K562 (cell line): ENCODE measurements at regions not wholly inside any gene's neighbourhood (a gene's known extent, or its start where the extent isn't known, plus 50 kb on each side); places are given as distances from the start of the nearest gene placed in this dataset.

ENCODE experiments used
- ATAC-seq: fragments of 200-7000 bp; cut with Tn5 transposase; 3 replicates; pipeline ENCODE4 v1.9.1; 2020; ENCODE audit warnings: moderate library complexity
- BruUV-seq: library from RNA; stranded (reverse); fragments of 400-500 nt; replicated peaks from 2 replicates; lab custom pipeline; 2021; lab: Mats Ljungman, UMichigan
- CTCF ChIA-PET: fragments of 300-600 bp; formaldehyde crosslinking; extraction: SDS; loops from one replicate; lab custom pipeline; 2021; ENCODE audit warnings: low intra/inter-chr PET ratio; lab: Yijun Ruan, JAX
- POLR2A ChIA-PET: fragments of 300-600, 350-650 bp; sonication (Branson Sonifier 250); formaldehyde crosslinking; extraction: SDS; loops from one replicate; lab custom pipeline; 2021; ENCODE audit warnings: antibody characterized with exemption, inconsistent platforms; lab: Yijun Ruan, JAX
- DNase-seq, 4 experiments: peaks; one replicate each; pipeline versions ENCODE4 v3.0.0 to v3.0.0-alpha.2; 2011 to 2018; ENCODE audit warnings: low spot score in 3 of 4, mixed read lengths in 3 of 4; ENCODE audit errors: extremely low read depth in 1 of 4
- FAIRE-seq: peaks from 2 replicates; lab custom pipeline; 2011; peaks lifted over from hg19 to GRCh38; lab: Jason Lieb, UNC
- H2AFZ ChIP-seq: 2 replicates; pipeline ENCODE4 v1.6.0; 2011; ENCODE audit warnings: low read depth, low read length, control low read depth, inconsistent platforms
- H3K27ac ChIP-seq: fragments of 200-600 bp; 3 replicates; pipeline ENCODE4 v1.8.0; 2011; ENCODE audit warnings: low read depth, mild to moderate bottlenecking, control low read depth, inconsistent platforms, low read length, moderate library complexity, mixed read lengths; ENCODE audit errors: extremely low read depth
- H3K27me3 ChIP-seq, 2 experiments: fragments of 300-600 bp in 1 of 2; 2 replicates in 1 of 2; 3 replicates in 1 of 2; pipeline versions ENCODE4 v1.6.0 to v1.8.0; 2011; ENCODE audit warnings: inconsistent platforms in 2 of 2, low read length in 2 of 2, mild to moderate bottlenecking in 1 of 2, mixed read lengths in 1 of 2, moderate library complexity in 1 of 2; ENCODE audit not compliant: control insufficient read depth in 2 of 2, insufficient read depth in 2 of 2
- H3K36me3 ChIP-seq: fragments of 300-600 bp; 3 replicates; pipeline ENCODE4 v1.8.0; 2011; ENCODE audit warnings: mild to moderate bottlenecking, low read length, inconsistent platforms; ENCODE audit not compliant: control insufficient read depth, insufficient read depth
- H3K4me1 ChIP-seq, 2 experiments: fragments of 200-600 bp in 1 of 2; replicated peaks in 1 of 2; 2 replicates in 1 of 2; 3 replicates in 1 of 2; pipeline versions ENCODE4 v1.5.1 to v1.8.0; 2011; ENCODE audit warnings: inconsistent platforms in 2 of 2, low read length in 2 of 2, mild to moderate bottlenecking in 1 of 2, mixed read lengths in 1 of 2, moderate library complexity in 1 of 2; ENCODE audit not compliant: control insufficient read depth in 2 of 2, insufficient read depth in 2 of 2
- H3K4me2 ChIP-seq: 2 replicates; pipeline ENCODE4 v1.6.1; 2011; ENCODE audit warnings: low read length, control low read depth, inconsistent platforms, mixed read lengths; ENCODE audit not compliant: insufficient read depth
- H3K4me3 ChIP-seq: fragments of 200-600 bp; sonication (generic), shearing (Covaris generic); 2 replicates; pipeline ENCODE4 v1.5.1; 2016; ENCODE audit warnings: control low read depth, inconsistent platforms
- H3K79me2 ChIP-seq: fragments of 200-600 bp; 3 replicates; pipeline ENCODE4 v1.8.0; 2011; ENCODE audit warnings: low read length, inconsistent platforms; ENCODE audit not compliant: control insufficient read depth, insufficient read depth
- H3K9ac ChIP-seq, 2 experiments: 2 replicates each; pipeline versions ENCODE4 v1.6.0 to v1.6.1; 2011; ENCODE audit warnings: low read depth in 2 of 2, low read length in 2 of 2, control low read depth in 1 of 2, inconsistent platforms in 1 of 2, mild to moderate bottlenecking in 1 of 2, mixed read lengths in 1 of 2; ENCODE audit not compliant: insufficient read depth in 1 of 2
- H3K9me1 ChIP-seq: one replicate; pipeline ENCODE4 v1.6.0; 2011; ENCODE audit warnings: inconsistent platforms, mild to moderate bottlenecking, low read length, moderate library complexity; ENCODE audit not compliant: control insufficient read depth, insufficient read depth
- H3K9me3 ChIP-seq: replicated peaks from 2 replicates; pipeline ENCODE4 v1.5.1; 2011; ENCODE audit warnings: low read depth, low read length, inconsistent platforms; ENCODE audit not compliant: control insufficient read depth, insufficient read depth
- H4K20me1 ChIP-seq: replicated peaks from 2 replicates; pipeline ENCODE4 v1.6.1; 2011; ENCODE audit warnings: low read length, inconsistent platforms, mixed read lengths; ENCODE audit not compliant: control insufficient read depth, insufficient read depth
- CBFA2T2 ChIP-seq: fragments of 450-650 bp; conservative IDR thresholded peaks from 2 replicates; pipeline ENCODE4 v1.6.1; 2017; ENCODE audit warnings: mild to moderate bottlenecking
- CBX3 ChIP-seq, 2 experiments: IDR thresholded peaks; 1 replicate in 1 of 2; 2 replicates in 1 of 2; pipeline ENCODE4 v1.6.1; 2012; ENCODE audit warnings: inconsistent platforms in 2 of 2, low read length in 2 of 2, borderline replicate concordance in 1 of 2, control low read depth in 1 of 2
- CEBPB ChIP-seq: fragments of 450-650 bp; IDR thresholded peaks from 2 replicates; pipeline ENCODE4 v1.6.1; 2016; ENCODE audit warnings: missing genetic modification characterization, missing compliant biosample characterization
- CHD4 ChIP-seq: fragments of 200-600 bp; sonication (generic); IDR thresholded peaks from 3 replicates; pipeline ENCODE4 v1.6.1; 2012; ENCODE audit warnings: low read depth, mild to moderate bottlenecking, mixed read lengths, low read length, inconsistent platforms; ENCODE audit not compliant: insufficient read depth, insufficient replicate concordance, poor library complexity, severe bottlenecking
- GATAD2A ChIP-seq: fragments of 450-650 bp; IDR thresholded peaks from 2 replicates; pipeline ENCODE4 v1.6.1; 2017
- HCFC1 ChIP-seq: IDR thresholded peaks from 2 replicates; pipeline ENCODE4 v1.6.1; 2012; ENCODE audit warnings: low read depth, low read length, improper control_type of control experiment
- HNRNPLL ChIP-seq: fragments of 200-400 bp; formaldehyde crosslinking; IDR thresholded peaks from 2 replicates; pipeline ENCODE4 v1.6.1; 2017; ENCODE audit warnings: low read length, low read depth, mild to moderate bottlenecking; ENCODE audit not compliant: poor library complexity, severe bottlenecking
- LEF1 ChIP-seq: fragments of 450-650 bp; IDR thresholded peaks from 2 replicates; pipeline ENCODE4 v1.6.1; 2016; ENCODE audit warnings: mild to moderate bottlenecking
- MCM5 ChIP-seq: fragments of 450-650 bp; IDR thresholded peaks from 2 replicates; pipeline ENCODE4 v1.6.1; 2016; ENCODE audit warnings: low read depth
- PHTF2 ChIP-seq: fragments of 250-450 bp; sonication (Bioruptor Pico); IDR thresholded peaks from 2 replicates; pipeline ENCODE4 v1.5.0; 2021; ENCODE audit warnings: mild to moderate bottlenecking
- POLR3G ChIP-seq: IDR thresholded peaks from 2 replicates; pipeline ENCODE4 v1.6.1; 2011; ENCODE audit not compliant: insufficient read length, insufficient replicate concordance; ENCODE audit errors: extremely low read depth
- PPARD ChIP-seq: fragments of 250-450 bp; sonication (Bioruptor Pico); IDR thresholded peaks from 2 replicates; pipeline ENCODE4 v1.8.0; 2022; ENCODE audit warnings: inconsistent platforms, mild to moderate bottlenecking, moderate library complexity
- SP1 ChIP-seq: sonication (generic); formaldehyde crosslinking; IDR thresholded peaks from 2 replicates; pipeline ENCODE4 v1.8.1; 2022; ENCODE audit warnings: mild to moderate bottlenecking, missing genetic modification reagents
- ZNF311 ChIP-seq: fragments of 250-450 bp; sonication (Bioruptor Pico); IDR thresholded peaks from 2 replicates; pipeline ENCODE4 v1.4.0; 2020; ENCODE audit warnings: mild to moderate bottlenecking, moderate library complexity
- ZNF584 ChIP-seq: fragments of 200-800 bp; sonication (Bioruptor generic); IDR thresholded peaks from 2 replicates; pipeline ENCODE4 v1.6.1; 2016; ENCODE audit warnings: low read depth, mild to moderate bottlenecking, missing genetic modification characterization, missing compliant biosample characterization
- WGBS: fragments of 100-300 bp; shearing (Covaris generic); methylation state at CpG from one replicate; pipeline ENCODE4 v1.1.6; 2016; ENCODE audit warnings: low coverage, mixed read lengths; ENCODE audit not compliant: insufficient coverage; ENCODE audit errors: missing lambda C conversion rate; 5-methylcytosine and 5-hydroxymethylcytosine counted together
- in situ Hi-C: fragments of 300-500 bp; cut with MboI; formaldehyde crosslinking; loops from 4 replicates; pipeline ENCODE4 v1.15.0; 2018; ENCODE audit warnings: inconsistent platforms, mixed read lengths
- intact Hi-C: fragments of 100-400 bp; cut with micrococcal nuclease; formaldehyde crosslinking; loops from 2 replicates; pipeline ENCODE4 v1.14.2; 2022
- TF ChIP-seq, protein P1 (sequence below): conservative IDR thresholded peaks from 2 replicates; pipeline ENCODE4 v1.6.1; 2011; ENCODE audit warnings: low read depth, mild to moderate bottlenecking, low read length; ENCODE audit not compliant: control insufficient read depth
- TF ChIP-seq, protein P2 (sequence below): fragments of 250-450 bp; sonication (Bioruptor Pico); IDR thresholded peaks from 2 replicates; pipeline ENCODE4 v1.8.0; 2022; ENCODE audit warnings: inconsistent platforms
- TF ChIP-seq, protein P3 (sequence below): fragments of 450-650 bp; formaldehyde crosslinking; IDR thresholded peaks from 2 replicates; pipeline ENCODE4 v1.4.0; 2022; ENCODE audit warnings: mild to moderate bottlenecking, moderate library complexity

DNA sequence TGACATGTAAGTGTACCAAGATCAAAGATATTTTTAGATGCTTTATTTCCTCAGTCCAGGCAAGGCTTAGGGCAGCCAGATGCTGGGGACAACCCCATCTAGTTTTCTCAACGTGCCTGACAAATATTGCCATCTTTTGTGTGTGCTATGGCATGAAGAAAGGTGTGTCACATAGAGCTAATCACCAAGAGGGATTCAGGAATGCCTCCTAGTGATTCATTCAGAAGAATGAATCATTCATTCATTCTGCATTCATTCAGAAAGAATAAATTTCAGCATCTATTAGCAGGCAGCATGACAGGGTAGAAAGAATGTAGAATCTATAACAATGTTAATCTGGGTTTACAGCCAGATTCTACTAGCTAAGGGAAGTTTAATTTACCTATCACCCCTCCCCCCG is 75.4 kb upstream of the LRRC4C start:
- Histone ChIP-seq H3K79me2 (no peaks in the 10 kb centered on the region), H3K9me1 (no peaks in the 10 kb centered on the region), H2AFZ (no peak overlapping the region), H3K27ac (no peak overlapping the region), H3K36me3 (no peaks in the 10 kb centered on the region), H3K9ac (no peak overlapping the region), H3K9me3 (no peaks in the 10 kb centered on the region), H3K27me3 (no peaks in the 10 kb centered on the region), H4K20me1 (no peaks in the 10 kb centered on the region), H3K4me3 (no peak overlapping the region), H3K4me1 (no peaks in the 10 kb centered on the region), H3K4me2 (no peak overlapping the region)
- whole genome bisulfite sequencing, result 0% methylated on average over 2 of the region's 2 CpGs
- BruUV-seq, result no TSS peak
- no peak for TF ChIP-seq ZNF311 (CRISPR knock-in tag)
- TF ChIP-seq PHTF2 (CRISPR knock-in tag), result no peak
- TF ChIP-seq, protein P1, sequence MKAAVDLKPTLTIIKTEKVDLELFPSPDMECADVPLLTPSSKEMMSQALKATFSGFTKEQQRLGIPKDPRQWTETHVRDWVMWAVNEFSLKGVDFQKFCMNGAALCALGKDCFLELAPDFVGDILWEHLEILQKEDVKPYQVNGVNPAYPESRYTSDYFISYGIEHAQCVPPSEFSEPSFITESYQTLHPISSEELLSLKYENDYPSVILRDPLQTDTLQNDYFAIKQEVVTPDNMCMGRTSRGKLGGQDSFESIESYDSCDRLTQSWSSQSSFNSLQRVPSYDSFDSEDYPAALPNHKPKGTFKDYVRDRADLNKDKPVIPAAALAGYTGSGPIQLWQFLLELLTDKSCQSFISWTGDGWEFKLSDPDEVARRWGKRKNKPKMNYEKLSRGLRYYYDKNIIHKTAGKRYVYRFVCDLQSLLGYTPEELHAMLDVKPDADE, result no peak
- TF ChIP-seq CHD4, result no peak
- no peak for TF ChIP-seq LEF1
- no peak for TF ChIP-seq MCM5
- TF ChIP-seq HNRNPLL, result no peak
- TF ChIP-seq POLR3G, result no peak
- no peak for TF ChIP-seq HCFC1
- no peak for TF ChIP-seq CBFA2T2
- TF ChIP-seq CEBPB, result no peak
- TF ChIP-seq, protein P2, sequence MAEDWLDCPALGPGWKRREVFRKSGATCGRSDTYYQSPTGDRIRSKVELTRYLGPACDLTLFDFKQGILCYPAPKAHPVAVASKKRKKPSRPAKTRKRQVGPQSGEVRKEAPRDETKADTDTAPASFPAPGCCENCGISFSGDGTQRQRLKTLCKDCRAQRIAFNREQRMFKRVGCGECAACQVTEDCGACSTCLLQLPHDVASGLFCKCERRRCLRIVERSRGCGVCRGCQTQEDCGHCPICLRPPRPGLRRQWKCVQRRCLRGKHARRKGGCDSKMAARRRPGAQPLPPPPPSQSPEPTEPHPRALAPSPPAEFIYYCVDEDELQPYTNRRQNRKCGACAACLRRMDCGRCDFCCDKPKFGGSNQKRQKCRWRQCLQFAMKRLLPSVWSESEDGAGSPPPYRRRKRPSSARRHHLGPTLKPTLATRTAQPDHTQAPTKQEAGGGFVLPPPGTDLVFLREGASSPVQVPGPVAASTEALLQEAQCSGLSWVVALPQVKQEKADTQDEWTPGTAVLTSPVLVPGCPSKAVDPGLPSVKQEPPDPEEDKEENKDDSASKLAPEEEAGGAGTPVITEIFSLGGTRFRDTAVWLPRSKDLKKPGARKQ (CRISPR knock-in tag), result no peak
- no peak for TF ChIP-seq CBX3 (IDR thresholded peaks at IDR 0.05; ENCODE audit: borderline replicate concordance in 1 of 2, low read length in 2 of 2)
- no peak for TF ChIP-seq ZNF584 (CRISPR knock-in tag)
- TF ChIP-seq, protein P3, sequence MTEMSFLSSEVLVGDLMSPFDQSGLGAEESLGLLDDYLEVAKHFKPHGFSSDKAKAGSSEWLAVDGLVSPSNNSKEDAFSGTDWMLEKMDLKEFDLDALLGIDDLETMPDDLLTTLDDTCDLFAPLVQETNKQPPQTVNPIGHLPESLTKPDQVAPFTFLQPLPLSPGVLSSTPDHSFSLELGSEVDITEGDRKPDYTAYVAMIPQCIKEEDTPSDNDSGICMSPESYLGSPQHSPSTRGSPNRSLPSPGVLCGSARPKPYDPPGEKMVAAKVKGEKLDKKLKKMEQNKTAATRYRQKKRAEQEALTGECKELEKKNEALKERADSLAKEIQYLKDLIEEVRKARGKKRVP (CRISPR knock-in tag), result no peak
- no peak for TF ChIP-seq SP1 (CRISPR knock-in tag)
- TF ChIP-seq GATAD2A, result no peak
- TF ChIP-seq PPARD (CRISPR knock-in tag), result no peak
- DNase-seq (no peak), ATAC-seq (no peak), FAIRE-seq (no peak)
- CTCF ChIA-PET, result no interaction called here
- in situ Hi-C loops (no loop called here), intact Hi-C loops (no loop called here)
- POLR2A ChIA-PET, result no interaction called here
